ENCODE measurements at regions not wholly inside any gene's neighbourhood (a gene's known extent, or its start where the extent isn't known, plus 50 kb on each side); places are given as distances from the start of the nearest gene placed in this dataset.
"Not testable (repeated sequence)": the region's sequence is repeated elsewhere in the genome, so short reads cannot be mapped to it uniquely, and the experiment has no call there.

DNA sequence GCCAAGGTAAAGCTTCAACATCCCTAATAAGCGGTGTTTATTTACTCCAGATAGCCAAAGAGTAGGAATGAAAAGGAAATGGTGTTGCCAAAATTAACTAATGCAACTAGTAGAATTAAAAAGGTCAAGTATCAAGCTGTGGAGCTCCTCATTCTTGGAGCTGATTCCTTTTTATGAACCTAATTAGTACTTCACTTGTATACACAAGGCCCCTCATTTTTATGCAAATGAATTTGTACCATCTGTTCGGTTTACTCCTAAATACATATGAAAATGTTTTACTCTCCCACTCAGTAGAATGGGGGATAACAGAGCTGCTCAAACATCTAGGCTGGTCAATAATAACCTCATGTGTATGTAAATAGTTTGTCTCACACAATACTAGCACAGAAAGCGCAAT, 426.4 kb upstream of the LUZP2 start:
- DNase-seq, result no peak

- peak; percentile 6 for DNase-seq
Measured at GRCh38 chr11:24078018-24078417, 418.8 kb upstream of the LUZP2 start.

GRCh38 chr11:24082241-24082640, 414.6 kb upstream of the LUZP2 start:
- DNase-seq, result no peak

DNA sequence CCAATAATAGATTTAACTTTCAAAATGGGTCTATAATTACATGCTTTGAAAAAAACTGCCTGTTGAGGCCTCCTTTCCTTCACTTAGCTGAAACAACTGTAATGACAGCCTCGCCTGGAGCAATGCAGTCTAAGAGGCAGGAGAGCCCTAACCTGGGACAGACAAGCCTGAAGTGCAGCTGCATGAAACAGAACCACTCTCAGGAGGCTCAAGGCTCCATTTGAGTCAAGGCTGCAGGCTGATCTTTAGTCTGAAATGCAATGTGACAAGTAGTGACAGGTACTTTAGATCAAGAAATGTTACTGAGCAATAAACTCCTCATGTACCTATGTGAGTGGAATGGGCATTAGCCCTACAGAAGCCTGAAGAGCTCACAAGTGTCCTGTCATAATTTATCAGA, 414.0 kb upstream of the LUZP2 start:
- no peak for DNase-seq

DNA sequence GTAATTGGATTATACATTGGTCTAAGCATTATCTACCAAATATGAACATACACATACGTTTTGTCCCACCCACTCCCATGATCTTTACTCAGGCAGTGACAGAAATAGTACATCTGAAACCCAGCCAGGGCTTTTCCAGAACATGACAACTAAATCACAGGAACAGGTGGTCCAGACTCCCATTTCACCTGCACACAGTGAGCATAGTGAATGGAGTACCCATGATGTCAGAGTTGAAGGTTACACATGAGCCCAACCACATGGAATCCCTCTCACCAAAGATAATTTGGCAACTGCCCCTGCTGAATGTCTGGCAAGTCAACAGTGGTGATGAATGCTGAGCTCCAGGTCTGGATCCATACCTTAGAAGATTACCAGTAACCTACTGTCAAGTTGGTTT, 411.9 kb upstream of the LUZP2 start:
- DNase-seq, result no peak

- no peak for DNase-seq
Measured at GRCh38 chr11:24086921-24087320, 409.9 kb upstream of the LUZP2 start.

DNA sequence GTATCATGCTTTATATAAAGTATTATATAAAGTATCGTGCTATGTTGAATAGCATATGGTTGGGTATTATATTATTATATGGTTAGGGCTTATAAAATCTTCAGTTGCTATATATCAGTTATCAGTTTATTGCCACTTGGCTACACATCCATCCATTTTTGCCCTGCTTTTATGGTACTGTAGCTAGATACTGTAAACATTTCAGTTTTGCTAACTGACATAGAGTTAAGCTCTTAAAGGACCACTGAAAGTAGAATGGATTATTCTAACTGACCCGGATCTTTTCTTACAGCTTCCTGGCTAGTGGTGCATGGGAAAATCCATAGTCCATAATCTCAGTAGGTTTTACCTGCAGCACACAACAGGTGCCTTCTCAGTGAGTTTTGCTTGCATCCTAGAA, 405.3 kb upstream of the LUZP2 start:
- no peak for DNase-seq

GRCh38 chr11:24093375-24093774, 403.5 kb upstream of the LUZP2 start:
- DNase-seq, result no peak

DNA sequence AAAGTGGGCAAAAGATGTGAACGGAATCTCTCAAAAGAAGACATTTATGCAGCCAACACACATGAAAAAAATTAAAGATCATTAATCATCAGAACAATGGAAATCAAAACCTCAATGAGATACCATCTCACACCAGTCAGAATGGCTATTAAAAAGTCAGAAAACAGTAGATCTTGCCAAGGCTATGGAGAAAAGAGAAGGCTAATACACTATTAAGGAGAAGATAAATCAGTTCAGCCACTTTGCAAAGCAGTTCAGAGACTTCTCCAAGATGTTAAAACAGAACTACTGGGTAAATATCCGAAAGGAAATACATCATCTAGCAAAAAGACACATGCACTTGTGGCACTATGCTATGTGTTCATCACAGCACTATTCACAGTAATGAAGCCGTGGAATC, 388.2 kb upstream of the LUZP2 start:
- no peak for DNase-seq

GRCh38 chr11:24122291-24122690, 374.6 kb upstream of the LUZP2 start:
- no peak for DNase-seq

DNA sequence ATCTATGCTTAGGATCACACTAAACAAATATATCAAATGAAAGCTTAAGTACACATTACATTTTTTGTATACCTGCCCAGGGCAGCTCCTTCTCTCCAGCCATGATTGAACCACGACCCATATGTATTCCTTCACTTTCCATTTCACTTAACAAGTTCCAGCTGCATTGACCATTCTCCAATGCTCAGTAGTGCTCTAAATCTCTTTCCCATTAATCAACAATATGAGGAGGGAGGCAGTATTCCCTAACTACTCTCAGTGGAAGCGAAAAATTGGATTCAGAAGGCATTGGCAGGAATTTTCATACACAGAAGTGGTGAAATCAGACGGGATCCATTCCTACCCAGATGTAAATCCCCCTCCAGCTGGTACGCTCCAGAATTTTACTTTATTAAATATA, 372.0 kb upstream of the LUZP2 start:
- no peak for DNase-seq

DNA sequence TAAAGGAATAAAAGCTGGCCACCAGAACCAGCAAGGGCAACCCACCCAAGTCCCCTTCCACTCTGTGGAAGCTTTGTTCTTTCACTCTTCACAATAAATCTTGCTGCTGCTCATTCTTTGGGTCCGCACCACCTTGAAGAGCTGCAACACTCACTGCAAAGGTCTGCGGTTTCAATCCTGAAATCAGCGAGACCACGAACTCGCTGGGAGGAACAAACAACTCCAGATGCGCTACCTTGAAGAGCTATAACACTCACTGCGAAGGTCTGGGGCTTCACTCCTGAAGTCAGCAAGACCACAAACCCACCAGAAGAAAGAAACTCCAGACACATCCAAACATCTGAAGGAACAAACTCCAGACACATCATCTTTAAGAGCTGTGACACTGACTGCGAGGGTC, 365.2 kb upstream of the LUZP2 start:
- no peak for DNase-seq

DNA sequence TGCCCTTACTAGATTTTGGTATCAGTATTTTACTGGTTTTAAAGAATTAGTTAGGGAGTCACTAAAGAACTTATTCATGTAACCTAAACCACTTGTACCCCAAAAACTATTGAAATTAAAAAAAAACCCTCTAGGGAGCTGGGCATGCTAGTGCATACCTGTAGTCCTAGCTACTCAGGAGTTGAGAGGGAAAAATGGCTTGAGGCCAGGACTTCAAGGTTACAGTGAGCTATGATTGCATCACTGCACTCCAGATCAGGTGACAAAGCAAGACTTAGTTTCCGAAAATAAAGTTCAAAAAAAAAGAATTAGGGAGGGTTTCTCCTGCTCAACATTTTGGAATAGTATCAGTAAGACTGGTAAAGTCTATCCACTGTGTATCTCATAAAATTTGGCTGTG, 364.4 kb upstream of the LUZP2 start:
- no peak for DNase-seq

DNA sequence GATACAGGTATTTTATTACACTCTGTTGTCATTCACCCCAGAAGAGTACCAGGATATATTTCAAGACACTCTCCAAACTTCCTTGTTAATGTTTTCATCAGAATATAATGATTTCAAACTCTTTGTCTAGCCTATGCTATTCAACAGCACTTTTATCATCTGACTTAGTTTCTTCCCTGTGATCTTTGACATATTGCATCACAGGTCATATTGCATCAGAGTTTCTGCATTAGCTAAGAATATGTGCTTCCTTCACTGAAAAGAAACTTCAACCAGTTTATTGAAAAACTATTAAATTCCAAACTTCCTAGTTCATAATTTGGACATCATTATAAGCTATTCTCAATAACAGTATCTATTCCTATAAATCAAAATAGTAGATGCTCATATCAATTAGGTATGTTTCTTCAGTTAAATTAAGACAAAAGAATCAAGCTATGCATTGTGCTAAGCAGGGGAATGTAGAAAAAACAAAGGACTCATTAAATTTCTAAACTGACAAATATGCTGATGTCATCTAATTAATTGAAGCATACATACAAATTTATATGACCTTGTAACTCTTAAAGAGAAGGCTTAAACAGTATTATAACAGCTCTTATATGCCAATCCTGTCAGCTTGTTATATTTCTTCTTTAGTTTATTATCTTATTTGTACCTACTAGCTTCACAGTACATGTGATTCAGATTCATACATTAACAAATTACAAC, 361.8 kb upstream of the LUZP2 start:
- no peak for DNase-seq

DNA sequence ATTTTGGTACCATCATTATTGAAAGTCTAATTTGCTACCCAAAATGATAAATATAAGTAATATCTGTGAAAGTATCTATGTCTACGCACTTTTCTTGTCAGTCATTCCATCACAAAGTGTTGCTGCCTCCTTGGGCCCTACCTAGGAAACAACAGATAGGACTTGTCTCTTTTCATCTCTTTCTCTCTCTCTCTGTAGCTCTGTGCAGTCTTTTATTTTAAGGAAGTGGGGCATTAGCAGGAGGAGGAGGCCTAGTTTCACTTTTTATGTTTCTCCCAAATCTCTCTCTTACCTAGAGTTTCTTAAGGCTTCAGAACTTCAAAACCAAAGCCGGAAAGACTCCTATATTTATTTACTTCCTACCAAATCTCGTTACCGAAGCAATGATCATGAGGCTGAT, 354.8 kb upstream of the LUZP2 start:
- DNase-seq, result no peak

GRCh38 chr11:24145411-24145810, 351.4 kb upstream of the LUZP2 start:
- peak; percentile 25 for DNase-seq

DNA sequence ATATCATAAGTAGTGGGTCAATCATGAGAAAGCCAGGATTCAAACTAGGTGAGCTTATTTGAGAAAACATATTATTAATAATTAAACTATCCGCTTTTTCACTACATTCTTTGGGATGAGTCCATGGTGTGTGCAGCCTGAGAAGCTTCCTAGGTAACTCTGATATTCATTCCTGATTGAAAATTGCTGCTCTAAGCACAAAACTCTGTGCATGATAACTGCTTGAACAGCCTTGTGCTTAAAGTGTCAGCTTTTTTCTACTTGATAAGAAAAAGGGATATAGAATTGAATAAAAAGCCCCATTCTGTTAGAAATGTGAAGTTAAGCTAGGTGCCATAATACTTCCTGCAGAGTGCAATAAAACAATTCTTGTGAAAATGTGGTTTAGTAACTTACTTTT, 343.5 kb upstream of the LUZP2 start:
- DNase-seq, result no peak

GRCh38 chr11:24155792-24156191, 341.1 kb upstream of the LUZP2 start:
- DNase-seq, result no peak

DNA sequence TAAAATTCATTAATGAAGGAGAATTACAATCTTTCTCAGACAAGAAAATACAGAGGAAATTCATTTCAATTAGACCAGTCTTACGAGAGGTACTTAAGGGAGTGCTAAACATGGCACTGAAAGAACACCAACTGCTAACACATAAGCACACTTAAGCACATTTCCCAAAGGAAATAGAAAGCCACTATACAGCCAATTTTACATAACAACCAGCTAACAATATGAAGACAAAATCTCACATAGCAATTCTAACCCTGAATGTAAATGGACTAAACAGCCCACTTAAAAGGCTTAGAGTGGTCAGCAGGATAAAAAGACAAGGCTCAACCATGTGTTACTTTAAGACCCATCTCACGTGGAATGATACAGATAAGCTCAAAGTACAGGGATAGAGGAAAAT, 339.5 kb upstream of the LUZP2 start:
- no peak for DNase-seq

- no peak for DNase-seq
Measured at GRCh38 chr11:24161587-24161986, 335.3 kb upstream of the LUZP2 start.

GRCh38 chr11:24163146-24163545, 333.7 kb upstream of the LUZP2 start:
- DNase-seq, result peak; percentile 8

GRCh38 chr11:24163841-24164240, 333.0 kb upstream of the LUZP2 start:
- no peak for DNase-seq

- no peak for DNase-seq
Measured at GRCh38 chr11:24171869-24172268, 325.0 kb upstream of the LUZP2 start.

- DNase-seq, result no peak
Measured at GRCh38 chr11:24181395-24182047, 315.3 kb upstream of the LUZP2 start.

DNA sequence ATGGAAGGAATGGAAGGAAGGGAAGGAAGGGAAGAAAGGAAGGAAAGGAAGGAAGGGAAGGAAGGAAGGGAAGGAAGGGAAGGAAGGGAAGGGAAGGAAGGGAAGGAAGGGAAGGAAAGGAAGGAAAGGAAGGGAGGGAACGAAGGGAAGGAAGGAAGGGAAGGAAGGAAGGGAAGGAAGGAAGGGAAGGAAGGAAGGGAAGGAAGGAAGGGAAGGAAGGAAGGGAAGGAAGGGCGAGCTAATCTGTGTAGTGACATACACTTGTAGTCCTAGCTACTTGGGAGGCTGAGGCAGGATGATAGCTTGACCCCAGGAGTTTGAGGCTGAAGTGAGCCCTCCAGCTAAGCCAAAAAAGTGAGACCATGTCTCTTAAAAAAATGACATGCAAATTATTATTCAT, 311.3 kb upstream of the LUZP2 start:
- DNase-seq, result not testable (repeated sequence)
